SIG-M5 (cell line): ENCODE measurements at regions not wholly inside any gene's neighbourhood (a gene's known extent, or its start where the extent isn't known, plus 50 kb on each side); places are given as distances from the start of the nearest gene placed in this dataset.

Source experiments
- DNase-seq: peaks from one replicate; lab custom pipeline; 2025; lab: John Stamatoyannopoulos, UW

GRCh38 chr18:56021809-56022195 is 433.8 kb upstream of the TCF4 start:
- no peak for DNase-seq

- no peak for DNase-seq
Measured at GRCh38 chr18:56021136-56021808, 433.3 kb upstream of the TCF4 start.

- no peak for DNase-seq
Measured at GRCh38 chr18:56019908-56020307, 431.9 kb upstream of the TCF4 start.

- DNase-seq, result no peak
Measured at GRCh38 chr18:56019156-56019555, 431.2 kb upstream of the TCF4 start.

- DNase-seq, result no peak
Measured at GRCh38 chr18:56009411-56009810, 421.4 kb upstream of the TCF4 start.

GRCh38 chr18:56003720-56004088 is 415.7 kb upstream of the TCF4 start:
- DNase-seq, result no peak

GRCh38 chr18:56003009-56003719 is 415.2 kb upstream of the TCF4 start:
- DNase-seq, result no peak

GRCh38 chr18:56001576-56001975 is 413.6 kb upstream of the TCF4 start:
- no peak for DNase-seq

GRCh38 chr18:56000041-56000440 is 412.0 kb upstream of the TCF4 start:
- DNase-seq, result no peak

- no peak for DNase-seq
Measured at GRCh38 chr18:55999641-56000040, 411.6 kb upstream of the TCF4 start.

GRCh38 chr18:55998801-55999385 is 410.9 kb upstream of the TCF4 start:
- no peak for DNase-seq

- no peak for DNase-seq
Measured at GRCh38 chr18:55998071-55998522, 410.1 kb upstream of the TCF4 start.

- no peak for DNase-seq
Measured at GRCh38 chr18:55997151-55997561, 409.2 kb upstream of the TCF4 start.

GRCh38 chr18:55996717-55997116 is 408.7 kb upstream of the TCF4 start:
- no peak for DNase-seq

- DNase-seq, result no peak
Measured at GRCh38 chr18:55990186-55990585, 402.2 kb upstream of the TCF4 start.

- no peak for DNase-seq
Measured at GRCh38 chr18:55988537-55988936, 400.5 kb upstream of the TCF4 start.

GRCh38 chr18:55983433-55983832 is 395.4 kb upstream of the TCF4 start:
- DNase-seq, result no peak

- no peak for DNase-seq
Measured at GRCh38 chr18:55982992-55983391, 395.0 kb upstream of the TCF4 start.

GRCh38 chr18:55981712-55982475 is 393.9 kb upstream of the TCF4 start:
- DNase-seq, result no peak

GRCh38 chr18:55974521-55974920 is 386.5 kb upstream of the TCF4 start:
- no peak for DNase-seq

GRCh38 chr18:55968550-55968949 is 380.6 kb upstream of the TCF4 start:
- no peak for DNase-seq

GRCh38 chr18:55967019-55967418 is 379.0 kb upstream of the TCF4 start:
- no peak for DNase-seq

GRCh38 chr18:55964171-55964570 is 376.2 kb upstream of the TCF4 start:
- DNase-seq, result no peak
